Choroid plexus epithelial cell (primary cell): ENCODE measurements at regions not wholly inside any gene's neighbourhood (a gene's known extent, or its start where the extent isn't known, plus 50 kb on each side); places are given as distances from the start of the nearest gene placed in this dataset.

Experiments
- DNase-seq: peaks from one replicate; pipeline ENCODE4 v3.0.0-alpha.2; 2010; ENCODE audit warnings: low read depth
- H3K4me3 ChIP-seq: 2 replicates; pipeline ENCODE4 v1.5.1; 2011; ENCODE audit warnings: low read depth, mild to moderate bottlenecking, control low read depth, low read length, moderate library complexity
- TF ChIP-seq, protein P1 (sequence below): conservative IDR thresholded peaks from 2 replicates; pipeline ENCODE4 v1.5.1; 2011; ENCODE audit warnings: low read depth, mild to moderate bottlenecking, control low read depth, inconsistent platforms, low read length, moderate library complexity

DNA sequence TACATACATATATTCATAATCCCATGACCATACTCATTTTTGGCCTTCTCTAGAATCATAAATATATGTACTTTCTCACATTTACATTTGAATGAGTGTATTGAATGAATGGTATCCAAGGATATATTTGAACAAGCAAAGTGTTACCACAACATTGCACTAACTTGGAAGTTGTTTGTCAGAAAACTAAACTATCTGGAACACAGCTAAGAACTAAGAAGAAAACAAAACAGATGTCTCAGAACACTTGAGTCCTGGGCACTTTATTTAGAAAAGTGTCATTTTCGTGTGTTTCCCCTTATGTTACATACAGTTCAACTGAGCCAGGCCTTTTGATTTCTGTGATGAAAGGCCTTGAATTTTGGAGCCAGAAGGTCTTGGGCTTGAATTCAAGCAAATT, 466.7 kb upstream of the FAT1 start:
- DNase-seq: no peak
- no peak overlapping the region for H3K4me3 ChIP-seq
- TF ChIP-seq, protein P1, sequence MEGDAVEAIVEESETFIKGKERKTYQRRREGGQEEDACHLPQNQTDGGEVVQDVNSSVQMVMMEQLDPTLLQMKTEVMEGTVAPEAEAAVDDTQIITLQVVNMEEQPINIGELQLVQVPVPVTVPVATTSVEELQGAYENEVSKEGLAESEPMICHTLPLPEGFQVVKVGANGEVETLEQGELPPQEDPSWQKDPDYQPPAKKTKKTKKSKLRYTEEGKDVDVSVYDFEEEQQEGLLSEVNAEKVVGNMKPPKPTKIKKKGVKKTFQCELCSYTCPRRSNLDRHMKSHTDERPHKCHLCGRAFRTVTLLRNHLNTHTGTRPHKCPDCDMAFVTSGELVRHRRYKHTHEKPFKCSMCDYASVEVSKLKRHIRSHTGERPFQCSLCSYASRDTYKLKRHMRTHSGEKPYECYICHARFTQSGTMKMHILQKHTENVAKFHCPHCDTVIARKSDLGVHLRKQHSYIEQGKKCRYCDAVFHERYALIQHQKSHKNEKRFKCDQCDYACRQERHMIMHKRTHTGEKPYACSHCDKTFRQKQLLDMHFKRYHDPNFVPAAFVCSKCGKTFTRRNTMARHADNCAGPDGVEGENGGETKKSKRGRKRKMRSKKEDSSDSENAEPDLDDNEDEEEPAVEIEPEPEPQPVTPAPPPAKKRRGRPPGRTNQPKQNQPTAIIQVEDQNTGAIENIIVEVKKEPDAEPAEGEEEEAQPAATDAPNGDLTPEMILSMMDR: no peak

DNA sequence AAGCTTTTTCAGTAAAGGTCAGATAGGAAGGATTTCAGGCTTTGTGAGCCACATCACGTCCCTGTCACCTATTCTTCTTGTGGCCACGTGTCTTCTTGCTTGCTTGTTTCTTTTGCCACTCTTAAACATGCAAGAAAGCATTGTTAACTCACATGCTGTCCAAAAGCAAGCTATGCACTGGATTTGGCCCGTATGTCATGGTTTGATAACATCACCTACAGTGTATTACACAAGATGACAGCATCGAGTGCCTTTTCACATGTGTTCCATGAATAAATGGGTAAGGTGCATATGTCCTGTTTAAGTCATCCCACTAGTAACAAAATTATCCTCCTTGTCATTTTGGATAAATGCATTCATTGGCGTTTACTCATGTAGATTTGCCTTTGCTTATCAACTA, 468.0 kb upstream of the FAT1 start:
- H3K4me3 ChIP-seq: no peak overlapping the region
- TF ChIP-seq, protein P1: no peak
- DNase-seq: no peak

- no peak for DNase-seq
- no peak overlapping the region for H3K4me3 ChIP-seq
- TF ChIP-seq, protein P1: no peak
Measured at GRCh38 chr4:187192266-187192665, 468.6 kb upstream of the FAT1 start.

GRCh38 chr4:187193141-187193540, 469.5 kb upstream of the FAT1 start:
- no peak for DNase-seq
- no peak overlapping the region for H3K4me3 ChIP-seq
- TF ChIP-seq, protein P1: no peak

- DNase-seq: no peak
- TF ChIP-seq, protein P1: no peak
- no peak overlapping the region for H3K4me3 ChIP-seq
Measured at GRCh38 chr4:187204389-187204918, 480.8 kb upstream of the FAT1 start.

DNA sequence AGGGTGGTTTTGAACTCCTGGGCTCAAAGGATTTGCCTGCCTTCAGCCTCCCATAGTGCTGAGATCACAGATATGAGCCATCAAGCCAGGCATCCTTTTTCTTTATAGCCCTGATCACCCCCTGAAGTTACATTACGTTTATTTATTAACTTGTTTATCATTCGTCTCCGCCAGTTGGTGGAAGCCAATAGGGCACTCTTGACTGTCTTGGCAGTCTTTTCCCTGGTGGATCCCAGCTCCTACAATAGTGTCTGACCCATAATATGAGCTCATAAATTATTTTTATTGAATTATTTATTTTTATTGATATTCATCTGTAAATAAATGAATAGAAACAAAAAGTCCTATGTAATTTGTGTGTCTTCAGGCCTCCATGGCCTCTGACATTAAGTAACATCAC, 484.3 kb upstream of the FAT1 start:
- no peak overlapping the region for H3K4me3 ChIP-seq
- TF ChIP-seq, protein P1: no peak
- DNase-seq: no peak

GRCh38 chr4:187208651-187209050, 485.0 kb upstream of the FAT1 start:
- no peak for DNase-seq
- H3K4me3 ChIP-seq: no peak overlapping the region
- TF ChIP-seq, protein P1: no peak
